ENCODE measurements at regions not wholly inside any gene's neighbourhood (a gene's known extent, or its start where the extent isn't known, plus 50 kb on each side); places are given as distances from the start of the nearest gene placed in this dataset.
A peak's percentile ranks its signal among the peaks of the same experiment; 100 is the strongest.

GRCh38 chr2:160941290-160941846 lies 218.9 kb upstream of the TANK start:
- Histone ChIP-seq H3K27me3 (ENCODE audit: control insufficient read depth in 2 of 2, insufficient read depth in 2 of 2, low read length in 2 of 2) (no peaks in the 10 kb centered on the region), H3K27ac (ENCODE audit: low read depth in 1 of 2, low read length in 2 of 2) (no peak overlapping the region), H3K4me2 (replicated peaks; ENCODE audit: extremely low read depth, low read length, poor library complexity, severe bottlenecking) (no peak overlapping the region), H3K9me3 (replicated peaks in 1 of 2; ENCODE audit: control insufficient read depth in 1 of 2, insufficient read depth in 1 of 2, low read length in 2 of 2) (no peaks in the 10 kb centered on the region), H3K36me3 (replicated peaks in 1 of 2; ENCODE audit: control insufficient read depth in 1 of 2, insufficient read depth in 2 of 2, low read length in 2 of 2) (no peaks in the 10 kb centered on the region), H4K20me1 (ENCODE audit: insufficient read depth, low read length) (no peaks in the 10 kb centered on the region), H3K79me2 (ENCODE audit: insufficient read depth, low read length) (no peaks in the 10 kb centered on the region), H2AFZ (ENCODE audit: insufficient read depth, low read depth, low read length, poor library complexity, severe bottlenecking) (no peak overlapping the region), H3K4me1 (ENCODE audit: control insufficient read depth in 1 of 2, insufficient read depth in 2 of 2, low read length in 2 of 2) (no peaks in the 10 kb centered on the region), H3K4me3 (replicated peaks in 1 of 3; ENCODE audit: low read depth in 2 of 3, low read length in 3 of 3) (no peak overlapping the region), H3K9ac (ENCODE audit: insufficient read depth, low read length, poor library complexity, severe bottlenecking) (no peak overlapping the region)
- Mint-ChIP-seq H3K27ac (peak overlapping the region in 1 of 7 donors; percentile 17), H3K36me3 (no peaks in the 10 kb centered on the region), H3K27me3 (ENCODE audit: low read depth in 3 of 3) (peaks cover 0 to 1% (median 1%) of the 10 kb centered on the region in 3 donors), H3K4me3 (no peak overlapping the region), H3K4me1 (peaks cover 5% of the 10 kb centered on the region), H3K9me3 (peaks cover 0 to 3% (median 0%) of the 10 kb centered on the region in 7 donors)
- DNase-seq: no peak
- WGBS (ENCODE audit: insufficient coverage): 100% methylated on average over 1 of the region's 1 CpG
- TF ChIP-seq CTCF (IDR thresholded peaks at IDR 0.05): no peak
- intact Hi-C loops (cut with micrococcal nuclease): no loop called here

GRCh38 chr2:160942476-160943142 lies 217.6 kb upstream of the TANK start:
- H3K4me2 ChIP-seq (replicated peaks; ENCODE audit: extremely low read depth, low read length, poor library complexity, severe bottlenecking): no peak overlapping the region
- intact Hi-C loops (cut with micrococcal nuclease): no loop called here

More at GRCh38 chr2:160942476-160943142, 217.6 kb upstream of the TANK start:
- Histone ChIP-seq H3K9me3 (replicated peaks in 1 of 2; ENCODE audit: control insufficient read depth in 1 of 2, insufficient read depth in 1 of 2, low read length in 2 of 2) (no peaks in the 10 kb centered on the region), H3K27me3 (ENCODE audit: control insufficient read depth in 2 of 2, insufficient read depth in 2 of 2, low read length in 2 of 2) (no peaks in the 10 kb centered on the region), H4K20me1 (ENCODE audit: insufficient read depth, low read length) (no peaks in the 10 kb centered on the region), H2AFZ (ENCODE audit: insufficient read depth, low read depth, low read length, poor library complexity, severe bottlenecking) (no peak overlapping the region), H3K79me2 (ENCODE audit: insufficient read depth, low read length) (no peaks in the 10 kb centered on the region), H3K36me3 (replicated peaks in 1 of 2; ENCODE audit: control insufficient read depth in 1 of 2, insufficient read depth in 2 of 2, low read length in 2 of 2) (no peaks in the 10 kb centered on the region), H3K27ac (ENCODE audit: low read depth in 1 of 2, low read length in 2 of 2) (no peak overlapping the region), H3K9ac (ENCODE audit: insufficient read depth, low read length, poor library complexity, severe bottlenecking) (no peak overlapping the region), H3K4me1 (ENCODE audit: control insufficient read depth in 1 of 2, insufficient read depth in 2 of 2, low read length in 2 of 2) (no peaks in the 10 kb centered on the region), H3K4me3 (replicated peaks in 1 of 3; ENCODE audit: low read depth in 2 of 3, low read length in 3 of 3) (no peak overlapping the region)
- H3K27ac Mint-ChIP-seq: peak overlapping the region in 1 of 7 donors; percentile 69
- no peaks in the 10 kb centered on the region for H3K36me3 Mint-ChIP-seq
- no peak overlapping the region for H3K4me3 Mint-ChIP-seq
- WGBS (ENCODE audit: insufficient coverage): 64% methylated on average over 3 of the region's 10 CpGs
- no peak for TF ChIP-seq CTCF (IDR thresholded peaks at IDR 0.05)
- H3K9me3 Mint-ChIP-seq: peaks cover 0 to 5% (median 0%) of the 10 kb centered on the region in 7 donors
- H3K4me1 Mint-ChIP-seq: peaks cover 5% of the 10 kb centered on the region
- H3K27me3 Mint-ChIP-seq (ENCODE audit: low read depth in 3 of 3): peaks cover 0 to 1% (median 1%) of the 10 kb centered on the region in 3 donors
- DNase-seq: no peak

Measured in CD14-positive monocyte (primary cell).